GM18517 (cell line): ENCODE measurements at regions not wholly inside any gene's neighbourhood (a gene's known extent, or its start where the extent isn't known, plus 50 kb on each side); places are given as distances from the start of the nearest gene placed in this dataset.
A peak's percentile ranks its signal among the peaks of the same experiment; 100 is the strongest.
"Not testable (repeated sequence)": the region's sequence is repeated elsewhere in the genome, so short reads cannot be mapped to it uniquely, and the experiment has no call there.

Source experiments
- ATAC-seq: cut with Tn5 transposase; IDR thresholded peaks from one replicate; pipeline ENCODE4 v1.9.1; 2021; ENCODE audit warnings: mild to moderate bottlenecking, moderate library complexity; ENCODE audit not compliant: unreplicated experiment

GRCh38 chr3:140752499-140752898 is 74.6 kb downstream of the TRIM42 start:
- no peak for ATAC-seq

- peak; percentile 72 for ATAC-seq
Observed at GRCh38 chr3:140753865-140754754, 76.2 kb downstream of the TRIM42 start.

GRCh38 chr3:140754936-140755335 is 77.1 kb downstream of the TRIM42 start:
- no peak for ATAC-seq

- peak; percentile 58 for ATAC-seq
Observed at GRCh38 chr3:140756240-140757016, 78.6 kb downstream of the TRIM42 start.

GRCh38 chr3:140758791-140759444 is 81.1 kb downstream of the TRIM42 start:
- no peak for ATAC-seq

- no peak for ATAC-seq
Observed at GRCh38 chr3:140760324-140761075, 82.6 kb downstream of the TRIM42 start.

- no peak for ATAC-seq
Observed at GRCh38 chr3:140761076-140761639, 83.3 kb downstream of the TRIM42 start.

GRCh38 chr3:140762746-140763145 is 84.9 kb downstream of the TRIM42 start:
- no peak for ATAC-seq

GRCh38 chr3:140763532-140763931 is 85.7 kb downstream of the TRIM42 start:
- no peak for ATAC-seq

GRCh38 chr3:140765246-140765645 is 87.4 kb downstream of the TRIM42 start:
- ATAC-seq, result no peak

GRCh38 chr3:140766465-140766864 is 88.6 kb downstream of the TRIM42 start:
- ATAC-seq, result no peak

- ATAC-seq, result no peak
Observed at GRCh38 chr3:140767566-140767965, 89.7 kb downstream of the TRIM42 start.

GRCh38 chr3:140768941-140769340 is 91.1 kb downstream of the TRIM42 start:
- ATAC-seq, result no peak

GRCh38 chr3:140769951-140770350 is 92.1 kb downstream of the TRIM42 start:
- ATAC-seq, result no peak

GRCh38 chr3:140770977-140771667 is 93.3 kb downstream of the TRIM42 start:
- no peak for ATAC-seq

GRCh38 chr3:140777631-140778233 is 99.9 kb downstream of the TRIM42 start:
- ATAC-seq, result no peak

GRCh38 chr3:140791368-140791767 is 113.5 kb downstream of the TRIM42 start:
- ATAC-seq, result no peak

- no peak for ATAC-seq
Observed at GRCh38 chr3:140794507-140794906, 116.6 kb downstream of the TRIM42 start.

GRCh38 chr3:140802898-140803297 is 125.0 kb downstream of the TRIM42 start:
- ATAC-seq, result not testable (repeated sequence)
